H9 (cell line): ENCODE measurements at regions not wholly inside any gene's neighbourhood (a gene's known extent, or its start where the extent isn't known, plus 50 kb on each side); places are given as distances from the start of the nearest gene placed in this dataset.

ENCODE experiments used
- DNase-seq: peaks from one replicate; pipeline ENCODE4 v3.0.0-alpha.2; 2017
- H2AFZ ChIP-seq: one replicate; pipeline ENCODE4 v1.6.1; 2013; ENCODE audit warnings: mild to moderate bottlenecking, low read length, control low read depth, moderate library complexity
- H2AK5ac ChIP-seq: 2 replicates; pipeline ENCODE4 v1.6.1; 2013; ENCODE audit warnings: low read length, control low read depth, mixed read lengths; ENCODE audit not compliant: insufficient read length
- H2BK120ac ChIP-seq: one replicate; pipeline ENCODE4 v1.6.1; 2013; ENCODE audit warnings: low read depth, mild to moderate bottlenecking, low read length, control low read depth, inconsistent platforms; ENCODE audit not compliant: poor library complexity, severe bottlenecking
- H2BK12ac ChIP-seq: 2 replicates; pipeline ENCODE4 v1.6.1; 2013; ENCODE audit warnings: low read length, control low read depth, mixed read lengths, low read depth; ENCODE audit not compliant: insufficient read length
- H2BK15ac ChIP-seq: 2 replicates; pipeline ENCODE4 v1.6.1; 2013; ENCODE audit warnings: low read depth, low read length, control low read depth
- H2BK20ac ChIP-seq: one replicate; pipeline ENCODE4 v1.6.1; 2013; ENCODE audit warnings: low read depth, mild to moderate bottlenecking, low read length, control low read depth, inconsistent platforms; ENCODE audit not compliant: poor library complexity, severe bottlenecking
- H2BK5ac ChIP-seq: 2 replicates; pipeline ENCODE4 v1.6.1; 2013; ENCODE audit warnings: low read length, control low read depth, mixed read lengths; ENCODE audit not compliant: insufficient read length
- H3K14ac ChIP-seq: 2 replicates; pipeline ENCODE4 v1.6.1; 2013; ENCODE audit warnings: low read length, control low read depth; ENCODE audit not compliant: insufficient read depth
- H3K18ac ChIP-seq: 2 replicates; pipeline ENCODE4 v1.6.1; 2013; ENCODE audit warnings: low read depth, mild to moderate bottlenecking, mixed read lengths, low read length, control low read depth; ENCODE audit not compliant: insufficient read length
- H3K23ac ChIP-seq: 2 replicates; pipeline ENCODE4 v1.6.1; 2013; ENCODE audit warnings: low read length, control low read depth, mixed read lengths, low read depth; ENCODE audit not compliant: insufficient read length
- H3K23me2 ChIP-seq: 2 replicates; pipeline ENCODE4 v1.6.1; 2013; ENCODE audit warnings: low read depth, mild to moderate bottlenecking, mixed read lengths, low read length, control low read depth; ENCODE audit not compliant: insufficient read length, poor library complexity, severe bottlenecking
- H3K27ac ChIP-seq: 2 replicates; pipeline ENCODE4 v1.5.1; 2013; ENCODE audit warnings: low read length, control low read depth, mixed read lengths, low read depth; ENCODE audit not compliant: insufficient read length
- H3K27me3 ChIP-seq: 2 replicates; pipeline ENCODE4 v1.6.1; 2013; ENCODE audit warnings: low read length, control low read depth, inconsistent platforms; ENCODE audit not compliant: insufficient read depth
- H3K4ac ChIP-seq: 2 replicates; pipeline ENCODE4 v1.6.1; 2013; ENCODE audit warnings: low read depth, mild to moderate bottlenecking, control low read depth, inconsistent platforms, low read length, moderate library complexity
- H3K4me1 ChIP-seq: 2 replicates; pipeline ENCODE4 v1.6.1; 2013; ENCODE audit warnings: low read length, control low read depth, inconsistent platforms; ENCODE audit not compliant: insufficient read depth
- H3K4me2 ChIP-seq: 2 replicates; pipeline ENCODE4 v1.6.1; 2013; ENCODE audit warnings: low read length, control low read depth, mixed read lengths; ENCODE audit not compliant: insufficient read length, insufficient read depth
- H3K56ac ChIP-seq: 2 replicates; pipeline ENCODE4 v1.6.1; 2013; ENCODE audit warnings: low read depth, mild to moderate bottlenecking, mixed read lengths, low read length, control low read depth; ENCODE audit not compliant: insufficient read length
- H3K79me1 ChIP-seq: 2 replicates; pipeline ENCODE4 v1.6.1; 2013; ENCODE audit warnings: low read depth, mild to moderate bottlenecking, moderate library complexity, low read length, control low read depth, inconsistent platforms; ENCODE audit not compliant: insufficient read depth, poor library complexity, severe bottlenecking
- H3K79me2 ChIP-seq: 2 replicates; pipeline ENCODE4 v1.6.1; 2013; ENCODE audit warnings: low read length, control low read depth, inconsistent platforms; ENCODE audit not compliant: insufficient read depth
- H3K9ac ChIP-seq: 2 replicates; pipeline ENCODE4 v1.6.1; 2013; ENCODE audit warnings: low read length, control low read depth, mixed read lengths; ENCODE audit not compliant: insufficient read length; ENCODE audit errors: extremely low read depth
- H3K9me3 ChIP-seq: one replicate; pipeline ENCODE4 v1.6.1; 2013; ENCODE audit warnings: low read depth, low read length, inconsistent platforms; ENCODE audit not compliant: control insufficient read depth
- H3T11ph ChIP-seq: one replicate; pipeline ENCODE4 v1.6.1; 2013; ENCODE audit warnings: mild to moderate bottlenecking, low read length, control low read depth, inconsistent platforms
- H4K20me1 ChIP-seq: one replicate; pipeline ENCODE4 v1.6.1; 2013; ENCODE audit not compliant: control insufficient read depth, insufficient read length, insufficient read depth
- H4K5ac ChIP-seq: 2 replicates; pipeline ENCODE4 v1.6.1; 2013; ENCODE audit warnings: low read depth, mild to moderate bottlenecking, mixed read lengths, low read length, control low read depth; ENCODE audit not compliant: insufficient read length
- H4K8ac ChIP-seq: replicated peaks from 2 replicates; pipeline ENCODE4 v1.6.1; 2013; ENCODE audit warnings: low read length, control low read depth, mixed read lengths, low read depth; ENCODE audit not compliant: insufficient read length
- H4K91ac ChIP-seq: 2 replicates; pipeline ENCODE4 v1.6.1; 2013; ENCODE audit warnings: low read depth, mild to moderate bottlenecking, moderate library complexity, mixed read lengths, low read length, control low read depth; ENCODE audit not compliant: insufficient read length
- H3K27ac Mint-ChIP-seq, 3 experiments: 2 replicates in 2 of 3; 3 replicates in 1 of 3; pipeline ENCODE4 v1.8.0; 2020 to 2021; ENCODE audit warnings: mixed read lengths in 3 of 3, mild to moderate bottlenecking in 1 of 3, moderate library complexity in 1 of 3
- H3K27me3 Mint-ChIP-seq: 2 replicates; pipeline ENCODE4 v1.8.0; 2021; ENCODE audit warnings: low read depth, mild to moderate bottlenecking, moderate library complexity, mixed read lengths
- H3K36me3 Mint-ChIP-seq, 3 experiments: 2 replicates in 2 of 3; 3 replicates in 1 of 3; pipeline ENCODE4 v1.8.0; 2020 to 2021; ENCODE audit warnings: low read depth in 3 of 3, mixed read lengths in 3 of 3; ENCODE audit not compliant: insufficient read depth in 1 of 3
- H3K4me1 Mint-ChIP-seq, 2 experiments: 2 replicates each; pipeline ENCODE4 v1.8.0; 2020; ENCODE audit warnings: mixed read lengths in 2 of 2
- H3K4me3 Mint-ChIP-seq, 2 experiments: 2 replicates in 1 of 2; 3 replicates in 1 of 2; pipeline ENCODE4 v1.8.0; 2020 to 2021; ENCODE audit warnings: mild to moderate bottlenecking in 2 of 2, mixed read lengths in 2 of 2, moderate library complexity in 1 of 2
- H3K9me3 Mint-ChIP-seq, 2 experiments: 2 replicates in 1 of 2; 3 replicates in 1 of 2; pipeline ENCODE4 v1.8.0; 2020; ENCODE audit warnings: mild to moderate bottlenecking in 2 of 2, mixed read lengths in 2 of 2, moderate library complexity in 1 of 2
- WGBS: extraction: QIAGEN DNeasy Blood & Tissue Kit; methylation state at CpG from one replicate; pipeline ENCODE4 v1.1.7; 2013; ENCODE audit warnings: missing lambda C conversion rate, low lambda C conversion rate, mixed read lengths; ENCODE audit not compliant: insufficient read length; ENCODE audit errors: extremely low coverage; 5-methylcytosine and 5-hydroxymethylcytosine counted together
- TF ChIP-seq, protein P1 (sequence below): fragments of 200-600 bp; sonication (generic); conservative IDR thresholded peaks from 3 replicates; pipeline ENCODE4 v1.8.0; 2021; ENCODE audit warnings: antibody characterized with exemption, mild to moderate bottlenecking

DNA sequence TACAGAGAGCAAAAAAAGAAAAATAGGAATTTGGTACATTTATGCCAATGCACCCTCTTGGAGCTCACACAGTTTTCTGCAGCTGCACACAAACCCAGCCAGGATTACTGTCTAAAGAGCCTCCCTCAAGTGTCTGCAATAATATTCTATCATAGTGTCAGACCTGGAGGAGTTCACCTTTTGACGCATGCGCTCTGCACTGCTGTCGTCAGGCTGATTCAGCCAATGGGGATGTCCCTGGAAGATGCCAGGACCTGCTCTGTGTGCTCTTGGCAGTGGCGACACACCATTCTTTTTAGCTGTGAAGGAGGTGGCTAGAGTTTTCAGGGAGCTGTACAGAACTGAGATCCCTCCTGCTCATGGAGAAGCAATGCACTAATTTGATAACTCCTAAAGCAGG is 249.0 kb upstream of the KIRREL3 start:
- peaks cover 18 to 22% of the 10 kb centered on the region in 2 experiments for H3K4me1 Mint-ChIP-seq
- no peak overlapping the region for H3K4me3 Mint-ChIP-seq
- H3K4me2 ChIP-seq, result no peak overlapping the region

More for the DNA sequence above, 249.0 kb upstream of the KIRREL3 start:
- Histone ChIP-seq H4K20me1 (no peaks in the 10 kb centered on the region), H4K91ac (no peak overlapping the region), H3K79me2 (no peaks in the 10 kb centered on the region), H3K27ac (no peak overlapping the region), H3K9ac (no peak overlapping the region), H4K8ac (no peak overlapping the region), H3K4ac (no peak overlapping the region), H2BK15ac (no peak overlapping the region), H2BK20ac (no peak overlapping the region), H3K9me3 (no peaks in the 10 kb centered on the region), H2AK5ac (no peak overlapping the region), H3K27me3 (no peaks in the 10 kb centered on the region), H2AFZ (no peak overlapping the region), H3T11ph (no peak overlapping the region), H3K79me1 (no peaks in the 10 kb centered on the region), H3K14ac (no peak overlapping the region), H2BK5ac (no peak overlapping the region), H3K23ac (no peak overlapping the region), H3K23me2 (no peaks in the 10 kb centered on the region), H2BK120ac (no peak overlapping the region), H2BK12ac (no peak overlapping the region), H4K5ac (no peak overlapping the region), H3K4me1 (no peaks in the 10 kb centered on the region; the same call in 1 of the 2 replicates), H3K18ac (no peak overlapping the region), H3K56ac (no peak overlapping the region)
- WGBS, result no CpG with 5 or more reads among the region's 4 CpGs
- TF ChIP-seq, protein P1, sequence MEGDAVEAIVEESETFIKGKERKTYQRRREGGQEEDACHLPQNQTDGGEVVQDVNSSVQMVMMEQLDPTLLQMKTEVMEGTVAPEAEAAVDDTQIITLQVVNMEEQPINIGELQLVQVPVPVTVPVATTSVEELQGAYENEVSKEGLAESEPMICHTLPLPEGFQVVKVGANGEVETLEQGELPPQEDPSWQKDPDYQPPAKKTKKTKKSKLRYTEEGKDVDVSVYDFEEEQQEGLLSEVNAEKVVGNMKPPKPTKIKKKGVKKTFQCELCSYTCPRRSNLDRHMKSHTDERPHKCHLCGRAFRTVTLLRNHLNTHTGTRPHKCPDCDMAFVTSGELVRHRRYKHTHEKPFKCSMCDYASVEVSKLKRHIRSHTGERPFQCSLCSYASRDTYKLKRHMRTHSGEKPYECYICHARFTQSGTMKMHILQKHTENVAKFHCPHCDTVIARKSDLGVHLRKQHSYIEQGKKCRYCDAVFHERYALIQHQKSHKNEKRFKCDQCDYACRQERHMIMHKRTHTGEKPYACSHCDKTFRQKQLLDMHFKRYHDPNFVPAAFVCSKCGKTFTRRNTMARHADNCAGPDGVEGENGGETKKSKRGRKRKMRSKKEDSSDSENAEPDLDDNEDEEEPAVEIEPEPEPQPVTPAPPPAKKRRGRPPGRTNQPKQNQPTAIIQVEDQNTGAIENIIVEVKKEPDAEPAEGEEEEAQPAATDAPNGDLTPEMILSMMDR, result no peak
- Mint-ChIP-seq H3K27me3 (no peaks in the 10 kb centered on the region; the same call in 1 of the 2 replicates), H3K27ac (no peak overlapping the region), H3K36me3 (no peaks in the 10 kb centered on the region), H3K9me3 (no peaks in the 10 kb centered on the region)
- no peak for DNase-seq
